Ishikawa (cell line): ENCODE measurements at regions not wholly inside any gene's neighbourhood (a gene's known extent, or its start where the extent isn't known, plus 50 kb on each side); places are given as distances from the start of the nearest gene placed in this dataset.

Experiments used
- CEBPB ChIP-seq: IDR thresholded peaks from 2 replicates; pipeline ENCODE4 v1.6.1; 2012
- CREB1 ChIP-seq: IDR thresholded peaks from 2 replicates; pipeline ENCODE4 v1.6.1; 2012; ENCODE audit warnings: low read depth
- EGR1 ChIP-seq: IDR thresholded peaks from 2 replicates; pipeline ENCODE4 v1.6.1; 2012
- EP300 ChIP-seq: IDR thresholded peaks from 2 replicates; pipeline ENCODE4 v1.6.1; 2012; ENCODE audit warnings: borderline replicate concordance
- FOXM1 ChIP-seq: IDR thresholded peaks from 2 replicates; pipeline ENCODE4 v1.6.1; 2012; ENCODE audit warnings: low read depth, borderline replicate concordance
- MAX ChIP-seq: IDR thresholded peaks from 2 replicates; pipeline ENCODE4 v1.6.1; 2012
- NFIC ChIP-seq: IDR thresholded peaks from 2 replicates; pipeline ENCODE4 v1.6.1; 2012
- RAD21 ChIP-seq: IDR thresholded peaks from 2 replicates; pipeline ENCODE4 v1.6.1; 2012; ENCODE audit warnings: low read depth
- TAF1 ChIP-seq: IDR thresholded peaks from 2 replicates; pipeline ENCODE4 v1.6.1; 2012; ENCODE audit warnings: low read depth, mild to moderate bottlenecking
- TCF12 ChIP-seq: IDR thresholded peaks from 2 replicates; pipeline ENCODE4 v1.6.1; 2012; ENCODE audit warnings: low read depth
- TEAD4 ChIP-seq: IDR thresholded peaks from 2 replicates; pipeline ENCODE4 v1.6.1; 2012
- USF1 ChIP-seq: IDR thresholded peaks from 2 replicates; pipeline ENCODE4 v1.6.1; 2012
- YY1 ChIP-seq: IDR thresholded peaks from 2 replicates; pipeline ENCODE4 v1.6.1; 2012; ENCODE audit warnings: low read depth
- ZBTB7A ChIP-seq: IDR thresholded peaks from 2 replicates; pipeline ENCODE4 v1.6.1; 2012; ENCODE audit warnings: low read depth
- TF ChIP-seq, protein P1 (sequence below): IDR thresholded peaks from 2 replicates; pipeline ENCODE4 v1.6.1; 2012; ENCODE audit warnings: low read depth, mild to moderate bottlenecking

- TF ChIP-seq CEBPB (no peak), USF1 (no peak), TCF12 (no peak), RAD21 (no peak), NFIC (no peak)
- TF ChIP-seq, protein P1, sequence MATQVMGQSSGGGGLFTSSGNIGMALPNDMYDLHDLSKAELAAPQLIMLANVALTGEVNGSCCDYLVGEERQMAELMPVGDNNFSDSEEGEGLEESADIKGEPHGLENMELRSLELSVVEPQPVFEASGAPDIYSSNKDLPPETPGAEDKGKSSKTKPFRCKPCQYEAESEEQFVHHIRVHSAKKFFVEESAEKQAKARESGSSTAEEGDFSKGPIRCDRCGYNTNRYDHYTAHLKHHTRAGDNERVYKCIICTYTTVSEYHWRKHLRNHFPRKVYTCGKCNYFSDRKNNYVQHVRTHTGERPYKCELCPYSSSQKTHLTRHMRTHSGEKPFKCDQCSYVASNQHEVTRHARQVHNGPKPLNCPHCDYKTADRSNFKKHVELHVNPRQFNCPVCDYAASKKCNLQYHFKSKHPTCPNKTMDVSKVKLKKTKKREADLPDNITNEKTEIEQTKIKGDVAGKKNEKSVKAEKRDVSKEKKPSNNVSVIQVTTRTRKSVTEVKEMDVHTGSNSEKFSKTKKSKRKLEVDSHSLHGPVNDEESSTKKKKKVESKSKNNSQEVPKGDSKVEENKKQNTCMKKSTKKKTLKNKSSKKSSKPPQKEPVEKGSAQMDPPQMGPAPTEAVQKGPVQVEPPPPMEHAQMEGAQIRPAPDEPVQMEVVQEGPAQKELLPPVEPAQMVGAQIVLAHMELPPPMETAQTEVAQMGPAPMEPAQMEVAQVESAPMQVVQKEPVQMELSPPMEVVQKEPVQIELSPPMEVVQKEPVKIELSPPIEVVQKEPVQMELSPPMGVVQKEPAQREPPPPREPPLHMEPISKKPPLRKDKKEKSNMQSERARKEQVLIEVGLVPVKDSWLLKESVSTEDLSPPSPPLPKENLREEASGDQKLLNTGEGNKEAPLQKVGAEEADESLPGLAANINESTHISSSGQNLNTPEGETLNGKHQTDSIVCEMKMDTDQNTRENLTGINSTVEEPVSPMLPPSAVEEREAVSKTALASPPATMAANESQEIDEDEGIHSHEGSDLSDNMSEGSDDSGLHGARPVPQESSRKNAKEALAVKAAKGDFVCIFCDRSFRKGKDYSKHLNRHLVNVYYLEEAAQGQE = no peak
Measured at GRCh38 chr1:198883184-198883583, 244.3 kb downstream of the PTPRC start.

DNA sequence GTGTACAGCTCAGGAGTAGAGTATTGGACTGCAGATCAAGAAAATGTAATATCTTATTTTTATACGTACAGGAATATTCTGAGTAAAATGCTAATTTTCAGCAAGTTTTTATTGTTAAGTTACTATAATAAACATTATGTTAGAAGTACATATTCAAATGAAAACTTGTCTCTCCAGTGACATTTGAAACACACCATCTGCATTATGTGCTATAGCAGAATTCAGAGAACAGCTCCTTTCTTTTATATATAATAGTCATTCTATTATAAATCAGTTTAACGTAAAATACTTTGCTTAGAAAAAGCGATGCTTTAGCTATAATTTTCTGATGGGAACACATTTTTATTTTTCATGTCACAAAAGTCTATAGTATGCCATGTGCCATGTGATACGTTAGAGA, 249.0 kb downstream of the PTPRC start:
- TF ChIP-seq TEAD4 (no peak), EGR1 (no peak), NFIC (no peak), ZBTB7A (no peak)

DNA sequence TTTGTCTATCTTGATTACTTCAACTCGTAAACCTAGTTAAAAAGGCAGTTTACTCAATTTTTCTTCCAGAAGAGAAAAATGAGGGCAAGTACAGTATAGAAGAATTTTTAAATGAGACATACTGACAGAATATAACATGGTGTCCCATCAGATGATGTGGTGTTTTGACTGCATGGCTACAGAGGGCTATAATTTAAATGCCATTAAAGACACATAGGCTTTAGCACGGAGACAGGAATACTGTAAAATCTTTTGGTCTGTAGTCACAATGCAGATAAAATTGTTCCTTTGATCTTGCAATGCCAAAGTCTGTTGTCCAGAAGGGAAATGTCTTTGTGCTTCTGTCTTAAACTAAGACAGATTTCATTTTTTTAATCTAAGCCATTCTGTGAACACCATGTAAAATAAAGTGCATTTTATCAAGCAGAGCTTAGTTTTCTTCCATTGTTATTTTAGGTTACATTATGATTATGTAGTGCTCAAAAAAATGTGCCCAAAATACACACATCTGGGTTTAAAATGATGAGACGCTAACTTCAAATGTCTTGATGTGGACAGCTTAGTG, 249.6 kb downstream of the PTPRC start:
- TF ChIP-seq RAD21 = no peak
- TF ChIP-seq USF1 = no peak
- TF ChIP-seq EP300 = no peak
- TF ChIP-seq, protein P1 = no peak
- TF ChIP-seq TAF1 = no peak
- TF ChIP-seq FOXM1 = no peak
- no peak for TF ChIP-seq CEBPB
- TF ChIP-seq CREB1 = no peak
- no peak for TF ChIP-seq TCF12
- no peak for TF ChIP-seq YY1
- TF ChIP-seq TEAD4 = no peak
- no peak for TF ChIP-seq NFIC
- no peak for TF ChIP-seq MAX
- no peak for TF ChIP-seq ZBTB7A
- TF ChIP-seq EGR1 = no peak

DNA sequence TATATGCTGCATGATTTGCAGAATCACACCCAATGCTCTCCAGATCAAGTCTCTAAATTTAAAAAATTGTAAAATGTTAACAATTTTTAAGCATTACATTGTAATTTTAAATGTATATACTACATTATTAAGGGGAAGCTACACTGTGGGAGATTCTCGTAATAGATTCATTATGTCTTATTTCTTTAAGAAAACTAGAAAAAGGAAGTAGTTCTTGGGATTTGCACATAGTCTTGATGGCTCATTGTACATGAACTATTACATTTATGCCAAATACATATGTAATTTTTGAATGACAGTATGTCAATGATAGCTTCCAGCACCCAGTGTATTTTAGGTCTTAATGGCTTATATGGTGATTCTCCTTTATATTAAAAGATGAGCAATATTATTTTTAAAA, 250.3 kb downstream of the PTPRC start:
- TF ChIP-seq TEAD4 (no peak), ZBTB7A (no peak), MAX (no peak), USF1 (no peak), FOXM1 (no peak), EGR1 (no peak), TCF12 (no peak), RAD21 (no peak), NFIC (no peak), CREB1 (no peak), YY1 (no peak), CEBPB (no peak), TAF1 (no peak), EP300 (no peak)
- TF ChIP-seq, protein P1 = no peak

DNA sequence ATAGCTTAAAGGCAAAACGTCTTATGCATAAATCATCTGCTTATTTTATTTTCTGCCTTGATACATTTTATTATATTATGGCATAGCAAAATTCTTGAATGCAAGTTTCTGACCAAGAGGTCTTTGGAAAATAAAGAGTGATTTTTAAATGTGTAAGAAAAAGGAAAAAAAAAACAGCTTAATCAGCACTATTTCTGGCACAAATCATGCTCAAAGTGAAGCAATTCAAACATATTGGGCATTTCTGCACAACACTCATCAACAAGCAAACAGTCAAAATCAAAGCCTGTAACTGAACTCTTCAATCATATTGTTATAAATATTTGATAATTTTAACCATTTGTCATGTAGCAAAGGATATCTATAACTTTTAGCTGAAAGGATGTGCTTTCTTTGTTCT, 250.9 kb downstream of the PTPRC start:
- TF ChIP-seq TEAD4 (no peak), CREB1 (no peak), EP300 (no peak), ZBTB7A (no peak), RAD21 (no peak)
